Parathyroid adenoma (tissue), 2 donors: ENCODE measurements at regions not wholly inside any gene's neighbourhood (a gene's known extent, or its start where the extent isn't known, plus 50 kb on each side); places are given as distances from the start of the nearest gene placed in this dataset.

Experiments
- H2AFZ ChIP-seq: fragments of 300-600 bp; sonication (generic); one replicate; pipeline ENCODE4 v1.7.0; 2017; ENCODE audit warnings: antibody characterized with exemption, mild to moderate bottlenecking
- H3K27ac ChIP-seq: fragments of 300-600 bp; sonication (generic); one replicate; pipeline ENCODE4 v1.7.0; 2017
- H3K27me3 ChIP-seq: fragments of 300-600 bp; sonication (generic); one replicate; pipeline ENCODE4 v1.7.0; 2017; ENCODE audit warnings: low read length; ENCODE audit not compliant: control insufficient read depth, insufficient read depth
- H3K36me3 ChIP-seq: fragments of 300-600 bp; sonication (generic); one replicate; pipeline ENCODE4 v1.7.0; 2017; ENCODE audit warnings: low read length; ENCODE audit not compliant: control insufficient read depth, insufficient read depth
- H3K4me1 ChIP-seq: fragments of 300-600 bp; sonication (generic); one replicate; pipeline ENCODE4 v1.7.0; 2017; ENCODE audit warnings: control low read depth
- H3K4me2 ChIP-seq: fragments of 300-600 bp; sonication (generic); one replicate; pipeline ENCODE4 v1.7.0; 2017; ENCODE audit warnings: low read length
- H3K4me3 ChIP-seq: fragments of 300-600 bp; sonication (generic); one replicate; pipeline ENCODE4 v1.7.0; 2017; ENCODE audit warnings: low read depth, low read length
- H3K79me2 ChIP-seq: fragments of 300-600 bp; sonication (generic); one replicate; pipeline ENCODE4 v1.7.0; 2017; ENCODE audit warnings: control low read depth
- H3K9ac ChIP-seq: fragments of 300-600 bp; sonication (generic); one replicate; pipeline ENCODE4 v1.7.0; 2017; ENCODE audit warnings: mild to moderate bottlenecking
- H3K9me3 ChIP-seq: fragments of 300-600 bp; sonication (generic); one replicate; pipeline ENCODE4 v1.7.0; 2017; ENCODE audit warnings: low read length; ENCODE audit not compliant: control insufficient read depth
- TF ChIP-seq, protein P1 (sequence below): fragments of 300-600 bp; sonication (generic); IDR thresholded peaks from one replicate; pipeline ENCODE4 v1.7.0; 2017; ENCODE audit warnings: antibody characterized with exemption, mild to moderate bottlenecking
- donor health status: primary hyperparathyroidism.

DNA sequence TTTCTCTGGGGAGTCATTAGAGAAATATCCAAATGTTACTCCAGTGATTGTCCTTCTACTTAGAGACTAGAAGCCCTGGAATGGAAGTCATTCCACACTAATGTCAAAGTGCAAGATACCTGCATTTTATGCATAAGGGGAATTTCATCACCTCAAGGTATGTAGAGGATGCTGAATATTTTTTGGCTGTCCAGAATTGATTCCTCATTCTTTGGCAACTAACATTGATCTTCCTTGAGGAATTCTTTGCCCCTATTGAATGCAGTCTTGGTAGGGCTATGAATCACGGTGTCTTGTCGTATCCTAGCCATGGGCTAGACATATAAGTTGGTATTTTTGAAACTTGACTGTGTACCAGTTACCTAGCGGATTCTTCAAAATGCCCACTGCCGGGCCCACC, 271.1 kb downstream of the CNTN3 start:
- no peak overlapping the region for H3K27ac ChIP-seq
- no peak overlapping the region for H3K9ac ChIP-seq
- H3K4me1 ChIP-seq: no peaks in the 10 kb centered on the region
- H3K27me3 ChIP-seq: no peaks in the 10 kb centered on the region
- H3K4me2 ChIP-seq: no peak overlapping the region
- H3K79me2 ChIP-seq: no peaks in the 10 kb centered on the region
- H2AFZ ChIP-seq: no peak overlapping the region
- no peaks in the 10 kb centered on the region for H3K36me3 ChIP-seq
- H3K4me3 ChIP-seq: no peak overlapping the region
- TF ChIP-seq, protein P1, sequence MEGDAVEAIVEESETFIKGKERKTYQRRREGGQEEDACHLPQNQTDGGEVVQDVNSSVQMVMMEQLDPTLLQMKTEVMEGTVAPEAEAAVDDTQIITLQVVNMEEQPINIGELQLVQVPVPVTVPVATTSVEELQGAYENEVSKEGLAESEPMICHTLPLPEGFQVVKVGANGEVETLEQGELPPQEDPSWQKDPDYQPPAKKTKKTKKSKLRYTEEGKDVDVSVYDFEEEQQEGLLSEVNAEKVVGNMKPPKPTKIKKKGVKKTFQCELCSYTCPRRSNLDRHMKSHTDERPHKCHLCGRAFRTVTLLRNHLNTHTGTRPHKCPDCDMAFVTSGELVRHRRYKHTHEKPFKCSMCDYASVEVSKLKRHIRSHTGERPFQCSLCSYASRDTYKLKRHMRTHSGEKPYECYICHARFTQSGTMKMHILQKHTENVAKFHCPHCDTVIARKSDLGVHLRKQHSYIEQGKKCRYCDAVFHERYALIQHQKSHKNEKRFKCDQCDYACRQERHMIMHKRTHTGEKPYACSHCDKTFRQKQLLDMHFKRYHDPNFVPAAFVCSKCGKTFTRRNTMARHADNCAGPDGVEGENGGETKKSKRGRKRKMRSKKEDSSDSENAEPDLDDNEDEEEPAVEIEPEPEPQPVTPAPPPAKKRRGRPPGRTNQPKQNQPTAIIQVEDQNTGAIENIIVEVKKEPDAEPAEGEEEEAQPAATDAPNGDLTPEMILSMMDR: no peak
- H3K9me3 ChIP-seq: no peaks in the 10 kb centered on the region

DNA sequence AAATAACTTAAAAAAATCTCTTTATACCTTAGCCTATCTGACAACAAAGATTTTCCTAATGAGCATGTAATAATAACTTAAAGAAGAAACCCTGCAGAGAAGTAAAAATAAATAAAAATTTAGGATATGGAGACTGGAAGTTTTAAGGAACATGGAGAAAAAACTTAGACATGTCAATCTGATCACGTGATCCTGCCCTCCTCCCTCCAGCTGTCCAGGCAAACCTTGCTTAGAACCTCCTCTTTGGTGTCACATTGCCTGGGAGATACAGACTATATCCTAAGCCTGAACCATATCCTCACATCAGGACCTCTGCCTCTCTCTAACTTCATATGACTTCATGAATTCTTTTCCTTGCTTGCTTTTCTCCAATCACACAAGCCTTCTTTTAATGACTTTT, 275.5 kb downstream of the CNTN3 start:
- no peaks in the 10 kb centered on the region for H3K4me1 ChIP-seq
- no peak overlapping the region for H2AFZ ChIP-seq
- H3K79me2 ChIP-seq: no peaks in the 10 kb centered on the region
- TF ChIP-seq, protein P1: no peak
- no peaks in the 10 kb centered on the region for H3K9me3 ChIP-seq
- no peaks in the 10 kb centered on the region for H3K27me3 ChIP-seq
- H3K36me3 ChIP-seq: no peaks in the 10 kb centered on the region
- no peak overlapping the region for H3K9ac ChIP-seq
- H3K4me2 ChIP-seq: no peak overlapping the region
- H3K27ac ChIP-seq: no peak overlapping the region
- H3K4me3 ChIP-seq: no peak overlapping the region

DNA sequence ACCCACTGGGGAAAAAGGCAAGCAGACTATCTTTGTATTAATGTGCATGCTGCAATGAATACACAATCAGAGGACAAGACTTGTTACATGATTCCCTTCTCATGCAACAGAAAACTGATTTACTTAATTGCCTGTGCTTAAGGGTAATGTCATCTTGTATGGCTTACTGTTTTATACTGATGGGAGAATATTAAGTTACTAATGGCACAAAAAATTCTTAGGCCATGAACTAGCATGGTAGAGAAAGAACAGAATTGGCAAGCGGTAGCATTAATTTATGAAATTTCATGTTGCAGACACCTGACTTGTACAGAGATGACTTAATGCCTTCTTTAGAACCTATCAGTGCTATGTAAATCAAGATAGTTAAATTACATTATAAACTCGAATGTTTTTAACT, 282.3 kb downstream of the CNTN3 start:
- no peak overlapping the region for H3K27ac ChIP-seq
- no peak overlapping the region for H3K9ac ChIP-seq
- no peaks in the 10 kb centered on the region for H3K36me3 ChIP-seq
- H3K4me2 ChIP-seq: no peak overlapping the region
- H3K9me3 ChIP-seq: no peaks in the 10 kb centered on the region
- H2AFZ ChIP-seq: no peak overlapping the region
- no peaks in the 10 kb centered on the region for H3K27me3 ChIP-seq
- no peaks in the 10 kb centered on the region for H3K79me2 ChIP-seq
- TF ChIP-seq, protein P1: no peak
- no peaks in the 10 kb centered on the region for H3K4me1 ChIP-seq
- no peak overlapping the region for H3K4me3 ChIP-seq

DNA sequence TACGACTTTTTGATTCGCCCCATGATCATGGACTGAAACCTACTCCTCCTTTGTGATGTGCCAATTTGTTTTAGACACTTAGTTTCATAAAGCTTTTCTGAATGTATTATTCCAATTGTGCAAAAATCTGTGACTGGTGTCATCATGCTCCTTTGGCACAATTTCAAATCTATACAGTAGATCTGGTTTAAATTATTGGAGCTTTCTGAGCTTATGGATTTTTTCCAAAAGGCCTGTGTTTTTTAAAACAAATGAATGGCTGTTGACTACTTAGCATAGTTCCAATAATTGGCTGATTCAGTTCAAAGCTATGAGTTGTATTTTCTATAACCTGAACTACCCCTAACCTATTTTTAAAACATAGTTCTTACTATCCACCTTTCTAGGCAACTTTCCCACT, 282.7 kb downstream of the CNTN3 start:
- H3K4me2 ChIP-seq: no peak overlapping the region
- no peak overlapping the region for H3K27ac ChIP-seq
- H3K79me2 ChIP-seq: no peaks in the 10 kb centered on the region
- TF ChIP-seq, protein P1: no peak
- no peaks in the 10 kb centered on the region for H3K27me3 ChIP-seq
- H2AFZ ChIP-seq: no peak overlapping the region
- H3K9me3 ChIP-seq: no peaks in the 10 kb centered on the region
- no peak overlapping the region for H3K4me3 ChIP-seq
- no peak overlapping the region for H3K9ac ChIP-seq
- H3K36me3 ChIP-seq: no peaks in the 10 kb centered on the region
- H3K4me1 ChIP-seq: no peaks in the 10 kb centered on the region

DNA sequence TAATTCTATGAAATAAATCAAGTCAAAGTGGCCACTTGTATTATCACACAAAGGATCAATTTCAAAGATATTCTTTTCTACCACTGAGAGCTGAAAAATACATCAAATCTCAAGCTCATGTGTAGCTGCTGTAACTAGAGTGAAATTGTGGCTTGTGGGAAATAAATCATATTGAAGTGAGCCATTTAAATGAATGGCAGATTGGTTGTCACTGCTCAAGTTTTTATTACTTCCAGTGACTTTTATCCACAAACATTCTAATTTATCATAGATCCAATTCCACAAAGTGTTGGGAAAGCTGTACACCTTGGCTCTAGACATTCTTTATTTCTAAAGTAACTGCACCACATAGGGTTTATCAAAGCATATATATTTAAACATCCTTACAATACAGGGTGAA, 285.4 kb downstream of the CNTN3 start:
- Histone ChIP-seq H3K4me3 (no peak overlapping the region), H3K36me3 (no peaks in the 10 kb centered on the region), H3K79me2 (no peaks in the 10 kb centered on the region), H3K9ac (no peak overlapping the region), H3K27me3 (no peaks in the 10 kb centered on the region), H2AFZ (no peak overlapping the region), H3K4me2 (no peak overlapping the region), H3K4me1 (no peaks in the 10 kb centered on the region), H3K9me3 (no peaks in the 10 kb centered on the region), H3K27ac (no peak overlapping the region)
- TF ChIP-seq, protein P1: no peak
